B cell (primary cell): ENCODE measurements at regions not wholly inside any gene's neighbourhood (a gene's known extent, or its start where the extent isn't known, plus 50 kb on each side); places are given as distances from the start of the nearest gene placed in this dataset.

Experiments
- CTCF ChIP-seq: fragments of 200-600 bp; IDR thresholded peaks from one replicate; pipeline ENCODE4 v1.8.0; 2022; ENCODE audit warnings: antibody characterized with exemption, mild to moderate bottlenecking
- EZH2 ChIP-seq: IDR thresholded peaks from 2 replicates; pipeline ENCODE4 v1.6.1; 2012; ENCODE audit warnings: borderline replicate concordance, low read depth, mild to moderate bottlenecking, moderate library complexity, low read length; ENCODE audit not compliant: insufficient read depth, poor library complexity, severe bottlenecking

GRCh38 chr1:232225336-232226131, 404.4 kb downstream of the SIPA1L2 start:
- TF ChIP-seq EZH2 (no peak), CTCF (no peak)
